DND-41 (cell line): ENCODE measurements at regions not wholly inside any gene's neighbourhood (a gene's known extent, or its start where the extent isn't known, plus 50 kb on each side); places are given as distances from the start of the nearest gene placed in this dataset.

ENCODE experiments used
- ATAC-seq: fragments of 200-7000 bp; cut with Tn5 transposase; 3 replicates; pipeline ENCODE4 v1.9.1; 2021; ENCODE audit warnings: low read depth; ENCODE audit not compliant: insufficient read depth
- DNase-seq: peaks from one replicate; pipeline ENCODE4 v3.0.0-alpha.2; 2020
- H2AFZ ChIP-seq: 2 replicates; pipeline ENCODE4 v1.6.0; 2012; ENCODE audit warnings: low read depth, low read length
- H3K27ac ChIP-seq: 2 replicates; pipeline ENCODE4 v1.5.1; 2012; ENCODE audit warnings: low read length, inconsistent platforms
- H3K27me3 ChIP-seq: fragments of 200-600 bp; sonication (generic); 2 replicates; pipeline ENCODE4 v1.6.0; 2012; ENCODE audit warnings: low read length, mild to moderate bottlenecking, inconsistent platforms; ENCODE audit not compliant: insufficient read depth, poor library complexity
- H3K36me3 ChIP-seq: 2 replicates; pipeline ENCODE4 v1.5.1; 2012; ENCODE audit warnings: low read length, inconsistent platforms; ENCODE audit not compliant: insufficient read depth
- H3K4me1 ChIP-seq: 2 replicates; pipeline ENCODE4 v1.5.1; 2012; ENCODE audit warnings: mild to moderate bottlenecking, low read length; ENCODE audit not compliant: insufficient read depth
- H3K4me2 ChIP-seq: 2 replicates; pipeline ENCODE4 v1.6.0; 2012; ENCODE audit warnings: mild to moderate bottlenecking, moderate library complexity, low read length, inconsistent platforms; ENCODE audit not compliant: insufficient read depth
- H3K4me3 ChIP-seq, 2 experiments: fragments of 200-600 bp in 1 of 2; shearing (Covaris generic) in 1 of 2; 2 replicates each; pipeline ENCODE4 v1.5.1; 2012 to 2016; ENCODE audit warnings: inconsistent platforms in 2 of 2, low read length in 2 of 2, mild to moderate bottlenecking in 2 of 2, low read depth in 1 of 2, moderate library complexity in 1 of 2
- H3K79me2 ChIP-seq: 2 replicates; pipeline ENCODE4 v1.6.0; 2012; ENCODE audit warnings: low read length, inconsistent platforms; ENCODE audit not compliant: insufficient read depth
- H3K9ac ChIP-seq: 2 replicates; pipeline ENCODE4 v1.6.0; 2012; ENCODE audit warnings: low read depth, mild to moderate bottlenecking, inconsistent platforms, low read length, moderate library complexity
- H3K9me3 ChIP-seq: 2 replicates; pipeline ENCODE4 v1.5.1; 2012; ENCODE audit warnings: low read length, moderate library complexity, mild to moderate bottlenecking, inconsistent platforms; ENCODE audit not compliant: insufficient read depth, severe bottlenecking
- H4K20me1 ChIP-seq: 2 replicates; pipeline ENCODE4 v1.6.0; 2012; ENCODE audit warnings: low read length; ENCODE audit not compliant: insufficient read depth
- CTCF ChIP-seq: IDR thresholded peaks from 2 replicates; pipeline ENCODE4 v1.5.1; 2012; ENCODE audit warnings: borderline replicate concordance, low read length, moderate library complexity, mild to moderate bottlenecking; ENCODE audit not compliant: poor library complexity, severe bottlenecking; ENCODE audit errors: extremely low read depth
- EZH2 ChIP-seq: IDR thresholded peaks from 3 replicates; pipeline ENCODE4 v1.6.1; 2012; ENCODE audit warnings: borderline replicate concordance, low read depth, mild to moderate bottlenecking, moderate library complexity, low read length, inconsistent platforms; ENCODE audit not compliant: severe bottlenecking

GRCh38 chr21:37984416-37984815 is 68.2 kb upstream of the KCNJ6 start:
- Histone ChIP-seq H3K9me3 (no peaks in the 10 kb centered on the region), H3K79me2 (no peaks in the 10 kb centered on the region), H3K27ac (no peak overlapping the region), H3K9ac (no peak overlapping the region), H3K4me3 (no peak overlapping the region), H3K36me3 (no peaks in the 10 kb centered on the region), H3K4me2 (no peak overlapping the region), H4K20me1 (no peaks in the 10 kb centered on the region), H2AFZ (no peak overlapping the region), H3K27me3 (peaks cover 3% of the 10 kb centered on the region), H3K4me1 (no peaks in the 10 kb centered on the region)
- DNase-seq: no peak
- no peak for TF ChIP-seq CTCF
- TF ChIP-seq EZH2: no peak
- no peak for ATAC-seq

- no peak for ATAC-seq
- TF ChIP-seq EZH2 (no peak), CTCF (no peak)
- Histone ChIP-seq H3K9me3 (no peaks in the 10 kb centered on the region), H3K27me3 (peaks cover 3% of the 10 kb centered on the region), H3K27ac (no peak overlapping the region), H3K4me3 (no peak overlapping the region), H3K4me1 (no peaks in the 10 kb centered on the region), H3K36me3 (no peaks in the 10 kb centered on the region), H3K79me2 (no peaks in the 10 kb centered on the region), H2AFZ (no peak overlapping the region), H4K20me1 (no peaks in the 10 kb centered on the region), H3K4me2 (no peak overlapping the region), H3K9ac (no peak overlapping the region)
- DNase-seq: no peak
These were observed 69.7 kb upstream of the KCNJ6 start for GRCh38 chr21:37986000-37986399.

GRCh38 chr21:37986751-37987399 is 70.6 kb upstream of the KCNJ6 start:
- Histone ChIP-seq H3K79me2 (no peaks in the 10 kb centered on the region), H3K4me2 (no peak overlapping the region), H3K4me1 (no peaks in the 10 kb centered on the region), H3K36me3 (no peaks in the 10 kb centered on the region), H3K27ac (no peak overlapping the region), H3K9ac (no peak overlapping the region), H3K27me3 (peaks cover 3% of the 10 kb centered on the region), H4K20me1 (no peaks in the 10 kb centered on the region), H3K4me3 (no peak overlapping the region), H2AFZ (no peak overlapping the region), H3K9me3 (no peaks in the 10 kb centered on the region)
- no peak for DNase-seq
- no peak for ATAC-seq
- TF ChIP-seq EZH2: no peak
- no peak for TF ChIP-seq CTCF

- Histone ChIP-seq H3K9ac (no peak overlapping the region), H2AFZ (no peak overlapping the region), H3K36me3 (no peaks in the 10 kb centered on the region), H3K79me2 (no peaks in the 10 kb centered on the region), H3K27ac (no peak overlapping the region), H4K20me1 (no peaks in the 10 kb centered on the region), H3K27me3 (peaks cover 3% of the 10 kb centered on the region), H3K4me2 (no peak overlapping the region), H3K4me1 (no peaks in the 10 kb centered on the region), H3K4me3 (no peak overlapping the region), H3K9me3 (no peaks in the 10 kb centered on the region)
- TF ChIP-seq EZH2 (no peak), CTCF (no peak)
- ATAC-seq (no peak), DNase-seq (no peak)
These were observed 71.4 kb upstream of the KCNJ6 start for GRCh38 chr21:37987668-37988067.
